ENCODE measurements at regions not wholly inside any gene's neighbourhood (a gene's known extent, or its start where the extent isn't known, plus 50 kb on each side); places are given as distances from the start of the nearest gene placed in this dataset.
"Not testable (repeated sequence)": the region's sequence is repeated elsewhere in the genome, so short reads cannot be mapped to it uniquely, and the experiment has no call there.

- Histone ChIP-seq H3K4me3 (no peak overlapping the region), H3K36me3 (no peaks in the 10 kb centered on the region), H3K27me3 (no peaks in the 10 kb centered on the region), H3K27ac (no peak overlapping the region), H3K4me1 (no peaks in the 10 kb centered on the region), H3K9me3 (no peaks in the 10 kb centered on the region)
- intact Hi-C loops (cut with DNase I): no loop called here
- WGBS, 2 donors: 67 to 100% methylated on average over 3 of the region's 4 CpGs
- no peak for DNase-seq
- TF ChIP-seq POLR2A (IDR thresholded peaks at IDR 0.05) (no peak), CTCF (IDR thresholded peaks at IDR 0.05) (no peak)
Observed at GRCh38 chr13:24616514-24616913, 63.7 kb upstream of the ATP12A start.

- no peak overlapping the region for H3K4me3 ChIP-seq
- H3K36me3 ChIP-seq: no peaks in the 10 kb centered on the region
- TF ChIP-seq POLR2A (IDR thresholded peaks at IDR 0.05) (no peak), CTCF (IDR thresholded peaks at IDR 0.05) (no peak)
- no peaks in the 10 kb centered on the region for H3K27me3 ChIP-seq
- no peaks in the 10 kb centered on the region for H3K4me1 ChIP-seq
- 77 to 81% methylated on average over 11 to 12 of the region's 12 CpGs for WGBS, 2 donors
- H3K27ac ChIP-seq: no peak overlapping the region
- H3K9me3 ChIP-seq: no peaks in the 10 kb centered on the region
- DNase-seq: no peak
- intact Hi-C loops (cut with DNase I): no loop called here
Observed at GRCh38 chr13:24617256-24618010, 62.8 kb upstream of the ATP12A start.

GRCh38 chr13:24618011-24618955 lies 61.9 kb upstream of the ATP12A start:
- Histone ChIP-seq H3K27ac (no peak overlapping the region), H3K9me3 (no peaks in the 10 kb centered on the region), H3K4me1 (no peaks in the 10 kb centered on the region), H3K27me3 (no peaks in the 10 kb centered on the region), H3K4me3 (no peak overlapping the region), H3K36me3 (no peaks in the 10 kb centered on the region)
- intact Hi-C loops (cut with DNase I): no loop called here
- TF ChIP-seq CTCF (IDR thresholded peaks at IDR 0.05) (no peak), POLR2A (IDR thresholded peaks at IDR 0.05) (no peak)
- DNase-seq: no peak
- WGBS, 2 donors: 71 to 88% methylated on average over 12 of the region's 15 CpGs

- no peaks in the 10 kb centered on the region for H3K36me3 ChIP-seq
- H3K9me3 ChIP-seq: no peaks in the 10 kb centered on the region
- TF ChIP-seq POLR2A (IDR thresholded peaks at IDR 0.05): no peak
- TF ChIP-seq CTCF (IDR thresholded peaks at IDR 0.05): no peak
- H3K4me3 ChIP-seq: no peak overlapping the region
- DNase-seq: no peak
- H3K27me3 ChIP-seq: no peaks in the 10 kb centered on the region
- no peak overlapping the region for H3K27ac ChIP-seq
- 72 to 82% methylated on average over 7 of the region's 7 CpGs for WGBS, 2 donors
- intact Hi-C loops (cut with DNase I): no loop called here
- H3K4me1 ChIP-seq: no peaks in the 10 kb centered on the region
Observed at GRCh38 chr13:24619282-24619681, 60.9 kb upstream of the ATP12A start.

- intact Hi-C loops (cut with DNase I); H3K27me3 ChIP-seq; H3K9me3 ChIP-seq; H3K27ac ChIP-seq; H3K36me3 ChIP-seq; DNase-seq; H3K4me3 ChIP-seq: not testable (repeated sequence)
- H3K4me1 ChIP-seq: peaks cover 0 to 27% (median 4%) of the 10 kb centered on the region in 3 donors
- 93 to 96% methylated on average over 5 to 7 of the region's 8 CpGs for WGBS, 2 donors
Observed at GRCh38 chr13:24622481-24623148, 57.6 kb upstream of the ATP12A start.
